Fibroblast of skin of right quadriceps (primary cell): ENCODE measurements at regions not wholly inside any gene's neighbourhood (a gene's known extent, or its start where the extent isn't known, plus 50 kb on each side); places are given as distances from the start of the nearest gene placed in this dataset.
A peak's percentile ranks its signal among the peaks of the same experiment; 100 is the strongest.

Experiments
- DNase-seq: peaks from one replicate; pipeline ENCODE4 v3.0.0-alpha.2; 2013

GRCh38 chr10:112000466-112000865 is 183.1 kb downstream of the GPAM start:
- no peak for DNase-seq

DNA sequence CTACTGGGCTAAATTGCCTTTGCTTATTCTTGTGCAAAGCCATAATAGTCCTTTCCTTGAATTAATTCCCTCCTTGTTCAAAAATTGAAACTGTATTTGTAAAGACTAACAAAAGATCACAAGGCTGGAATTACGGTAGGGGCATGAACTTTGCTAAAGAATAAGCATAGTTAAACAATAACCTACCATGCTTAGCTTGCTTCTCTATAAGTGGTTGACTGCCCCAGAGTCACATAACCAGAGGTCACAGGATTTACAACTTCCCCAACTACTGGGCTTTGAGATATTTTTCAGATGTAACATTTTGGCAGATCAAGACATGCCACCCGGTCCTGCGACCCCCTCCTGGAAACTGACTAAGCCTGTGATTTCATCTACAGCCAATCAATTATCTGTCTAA is 181.4 kb downstream of the GPAM start:
- DNase-seq: no peak

GRCh38 chr10:112004075-112004474 is 179.5 kb downstream of the GPAM start:
- no peak for DNase-seq

DNA sequence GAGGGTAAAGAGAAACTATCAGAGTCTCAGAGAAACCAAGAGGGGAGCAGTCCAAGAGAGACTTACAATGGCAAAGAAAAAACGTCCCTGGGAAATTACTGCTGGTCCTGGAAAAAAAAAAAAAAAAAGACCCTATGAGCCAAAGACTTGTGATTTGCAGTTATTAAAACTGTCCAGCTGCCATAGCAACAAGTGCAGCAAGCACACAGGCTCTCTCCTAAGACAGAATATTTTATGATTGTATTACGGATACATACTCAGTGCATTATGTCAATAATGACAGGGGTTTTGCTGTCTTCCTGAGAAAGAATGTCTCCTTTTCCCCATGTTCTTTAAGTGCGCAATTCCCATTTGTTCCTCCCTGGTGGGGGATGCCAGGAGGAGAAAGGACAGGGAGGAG is 178.5 kb downstream of the GPAM start:
- no peak for DNase-seq

DNA sequence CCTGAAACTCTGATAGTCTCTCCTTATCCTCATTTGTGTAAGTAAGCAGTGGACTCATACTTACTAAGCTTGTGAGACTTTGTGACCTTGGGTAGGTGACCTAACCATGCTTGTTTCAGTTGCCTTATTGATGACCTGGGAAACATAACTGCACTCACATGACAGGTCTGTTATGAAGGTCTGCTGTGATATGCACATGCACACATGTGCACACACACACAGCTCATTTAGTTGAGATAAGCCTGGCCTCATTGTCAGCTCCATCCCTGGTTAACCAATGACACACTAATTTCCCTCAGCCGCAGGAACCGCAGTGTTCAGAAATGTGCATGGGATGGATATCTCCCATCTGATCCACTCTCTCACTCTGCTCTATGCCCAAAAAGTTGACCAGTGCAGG is 177.2 kb downstream of the GPAM start:
- DNase-seq: no peak

DNA sequence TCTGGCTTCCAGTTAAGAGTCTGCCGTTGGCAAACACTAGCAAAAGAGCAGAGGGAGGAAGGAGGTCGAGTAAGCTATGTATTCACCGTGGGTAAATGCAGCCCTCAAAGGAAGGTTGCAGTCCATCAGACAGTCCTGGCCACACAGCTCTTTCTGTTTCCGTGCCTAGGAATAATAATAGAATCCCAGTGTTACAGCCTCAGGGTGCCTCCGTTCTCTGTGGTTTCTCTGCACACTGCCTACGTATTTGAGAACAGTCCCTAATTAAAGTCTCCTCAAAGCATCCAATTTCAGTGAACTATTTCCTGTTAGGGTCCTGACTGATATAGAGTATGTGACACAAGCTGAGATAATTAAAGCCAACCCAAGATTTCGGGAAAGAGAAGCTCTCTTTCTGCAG is 176.7 kb downstream of the GPAM start:
- no peak for DNase-seq

- no peak for DNase-seq
These were observed 161.4 kb downstream of the GPAM start for GRCh38 chr10:112022196-112022595.

GRCh38 chr10:112024079-112024478 is 159.5 kb downstream of the GPAM start:
- no peak for DNase-seq

DNA sequence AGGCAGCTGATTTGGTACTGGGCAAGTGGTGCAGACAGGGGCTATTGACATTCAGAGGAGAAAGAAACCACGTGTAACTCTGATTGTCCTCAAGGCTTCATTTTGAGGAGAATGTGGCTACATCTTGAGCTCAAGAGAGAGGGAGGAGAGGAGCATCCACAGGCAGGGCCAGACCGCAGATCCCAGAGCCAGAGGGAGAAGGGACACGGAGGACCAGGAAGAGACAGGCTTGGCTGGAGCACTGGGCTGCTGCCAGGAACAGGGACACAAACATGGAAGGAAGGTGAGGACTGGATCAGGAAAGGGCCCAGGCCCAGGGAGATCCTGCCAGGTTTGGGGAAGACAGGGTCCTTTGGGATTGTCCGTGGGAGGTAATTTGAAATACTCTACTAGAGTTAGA is 158.3 kb downstream of the GPAM start:
- no peak for DNase-seq

- no peak for DNase-seq
These were observed 157.1 kb downstream of the GPAM start for GRCh38 chr10:112026438-112026837.

DNA sequence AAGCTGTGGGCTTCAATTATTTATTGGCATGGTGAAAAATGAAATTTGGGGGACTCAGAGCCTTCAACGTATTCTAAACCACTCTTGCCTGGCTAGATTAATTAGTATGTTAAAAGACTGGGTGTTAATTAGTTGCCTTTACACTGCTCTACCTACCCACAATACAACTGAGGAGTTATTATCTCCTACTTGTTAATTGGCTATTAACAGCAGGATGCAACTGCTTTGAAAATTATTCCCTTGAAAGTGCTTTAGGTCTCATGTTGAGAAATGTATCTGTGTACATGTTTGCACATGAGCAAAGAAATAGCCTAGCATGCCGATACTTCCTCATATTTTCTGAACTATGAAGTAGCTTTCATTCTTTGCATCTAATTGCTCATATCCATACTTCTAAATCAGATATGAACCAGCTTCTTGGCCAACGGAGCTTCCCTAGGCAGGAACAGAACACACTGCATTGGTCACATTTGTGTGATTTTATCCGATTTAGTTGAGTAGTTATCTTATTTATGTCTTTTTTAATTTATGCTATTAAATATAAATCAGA is 155.8 kb downstream of the GPAM start:
- DNase-seq: no peak

DNA sequence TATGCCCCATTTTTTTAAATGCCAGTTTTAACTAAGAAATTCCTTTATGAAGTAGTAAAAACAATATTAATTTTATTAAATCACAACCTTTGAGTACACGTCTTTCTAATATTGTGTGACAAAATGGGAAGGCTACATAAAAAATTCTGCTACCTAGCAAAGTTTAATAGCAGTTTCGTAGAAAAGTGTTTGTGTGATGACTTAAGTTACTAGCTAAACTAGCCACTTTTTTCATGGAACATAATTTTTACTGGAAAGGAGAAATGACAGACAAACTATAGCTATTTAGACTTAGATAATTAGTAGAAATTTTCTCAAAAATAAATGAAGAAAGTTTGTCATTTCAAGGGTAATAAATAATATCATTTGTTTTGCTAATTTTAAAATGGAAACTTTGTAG is 153.1 kb downstream of the GPAM start:
- no peak for DNase-seq

- DNase-seq: no peak
These were observed 143.7 kb downstream of the GPAM start for GRCh38 chr10:112039823-112040222.

DNA sequence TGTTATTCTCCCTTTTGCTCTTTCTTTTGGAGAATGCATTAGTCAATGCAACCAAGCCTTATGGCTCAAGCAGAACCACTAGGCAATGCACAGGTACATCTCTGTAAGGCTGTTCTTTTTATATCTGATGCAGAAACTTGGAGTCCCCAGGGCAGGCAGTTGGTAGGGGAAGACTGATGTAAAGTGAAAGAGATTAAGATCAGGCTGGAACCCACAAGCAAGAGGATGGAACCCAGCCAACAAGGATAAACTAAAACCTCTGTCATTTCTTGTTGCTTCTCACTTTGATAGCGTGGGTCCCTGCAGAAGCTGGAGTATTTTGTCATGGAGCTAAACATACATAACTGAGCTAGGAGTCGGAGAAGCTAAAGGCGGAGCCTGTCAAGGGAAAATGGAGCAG is 142.9 kb downstream of the GPAM start:
- no peak for DNase-seq

DNA sequence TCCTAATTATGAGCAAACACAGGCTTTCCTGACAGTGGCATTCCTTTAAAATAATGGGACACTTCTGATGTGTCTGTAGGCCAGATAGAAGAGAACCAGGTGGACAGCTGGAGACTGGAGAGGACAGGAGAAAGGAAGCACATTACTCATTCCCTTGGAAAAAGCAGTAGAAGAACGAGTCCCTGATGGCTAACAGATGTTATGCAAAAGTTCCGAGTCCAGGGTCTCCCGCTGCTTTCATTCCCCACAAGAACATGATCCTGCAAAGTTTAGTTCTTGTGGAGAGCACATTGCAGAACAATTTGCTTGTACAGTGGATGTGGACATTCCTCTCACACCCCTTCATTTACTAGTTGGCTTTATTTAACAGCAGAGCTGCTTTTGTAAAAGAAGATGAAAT is 137.6 kb downstream of the GPAM start:
- DNase-seq: no peak

GRCh38 chr10:112047674-112048073 is 135.9 kb downstream of the GPAM start:
- no peak for DNase-seq

GRCh38 chr10:112052166-112052565 is 131.4 kb downstream of the GPAM start:
- DNase-seq: no peak

DNA sequence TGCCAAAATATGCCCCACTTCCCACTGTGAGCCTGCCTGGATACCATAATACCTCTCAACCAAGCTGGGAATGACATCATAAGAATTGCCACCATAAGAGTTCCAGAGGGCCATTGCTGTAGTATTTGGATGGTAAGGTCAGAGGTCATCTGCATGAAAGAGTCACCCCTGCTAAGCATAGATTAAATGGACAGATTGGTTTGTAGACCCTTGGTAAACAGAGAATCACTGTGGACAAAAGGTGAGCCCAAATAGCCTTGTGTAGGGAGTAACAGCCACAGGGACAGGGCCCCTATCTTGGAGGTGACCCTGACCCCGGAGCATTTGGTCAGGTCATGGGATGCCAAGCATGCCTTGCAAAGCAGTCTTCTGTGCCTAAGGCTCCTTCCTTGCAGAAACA is 129.7 kb downstream of the GPAM start:
- no peak for DNase-seq

DNA sequence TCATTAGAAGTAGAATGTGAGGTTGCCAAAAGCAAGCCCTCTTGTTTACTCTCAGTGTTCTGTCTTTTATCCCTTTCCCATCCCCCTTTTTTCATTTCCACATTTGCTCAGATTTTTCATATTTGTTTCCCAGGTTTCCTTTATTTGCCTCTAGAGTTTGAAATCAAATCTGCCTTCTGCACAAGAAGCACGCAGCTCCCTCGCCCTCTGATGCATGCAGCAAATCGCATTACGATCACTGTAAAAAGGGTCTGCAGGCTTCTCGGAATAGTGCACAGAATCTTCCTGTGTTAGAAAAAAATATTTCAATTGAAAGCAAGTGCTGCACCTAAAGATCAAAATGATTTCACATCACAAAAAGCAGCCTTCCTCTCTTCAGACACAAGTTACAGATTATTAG is 129.0 kb downstream of the GPAM start:
- DNase-seq: no peak

DNA sequence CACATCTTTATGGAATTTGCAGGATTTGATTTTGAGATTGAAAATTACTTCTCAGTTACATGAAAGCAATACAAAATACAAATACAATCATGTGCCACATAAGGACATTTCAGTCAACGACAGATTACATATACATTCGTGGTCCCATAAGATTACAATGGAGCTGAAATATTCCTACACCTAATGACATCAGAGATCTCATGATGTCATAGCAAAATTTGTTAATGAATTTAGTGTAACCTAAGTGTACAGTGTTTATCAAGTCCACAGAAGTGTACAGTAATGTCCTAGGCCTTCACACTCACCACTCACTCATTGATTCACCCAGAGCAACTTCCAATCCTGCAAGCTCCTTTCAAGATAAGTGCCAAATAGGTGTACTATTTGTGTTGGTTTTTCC is 126.5 kb downstream of the GPAM start:
- no peak for DNase-seq

GRCh38 chr10:112059220-112059619 is 124.3 kb downstream of the GPAM start:
- no peak for DNase-seq

DNA sequence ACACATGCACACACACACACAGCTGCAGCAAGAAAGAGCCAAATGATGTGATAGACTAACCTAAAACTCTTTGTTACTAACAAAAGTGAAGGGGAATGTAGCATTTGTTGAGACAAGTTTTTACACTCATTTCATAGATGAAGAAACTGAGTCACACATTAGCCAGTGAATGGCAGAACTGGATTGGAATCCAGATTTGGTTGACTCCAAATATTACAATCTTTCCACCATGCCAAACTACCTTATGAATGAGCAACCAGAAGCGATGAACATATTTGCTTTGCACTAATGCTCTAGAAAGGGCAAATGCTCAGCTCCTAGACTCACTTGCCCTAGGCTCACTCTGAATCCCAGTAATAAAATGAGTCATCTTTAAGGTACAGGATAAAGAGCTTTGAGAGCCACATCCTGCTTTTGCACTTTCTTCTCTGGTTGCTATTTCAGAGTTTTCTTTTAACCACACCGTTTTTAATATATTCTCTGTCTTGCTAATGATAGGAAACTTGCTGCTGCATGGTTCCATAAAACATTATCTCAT is 111.9 kb downstream of the GPAM start:
- no peak for DNase-seq

GRCh38 chr10:112078003-112078402 is 105.6 kb downstream of the GPAM start:
- no peak for DNase-seq

DNA sequence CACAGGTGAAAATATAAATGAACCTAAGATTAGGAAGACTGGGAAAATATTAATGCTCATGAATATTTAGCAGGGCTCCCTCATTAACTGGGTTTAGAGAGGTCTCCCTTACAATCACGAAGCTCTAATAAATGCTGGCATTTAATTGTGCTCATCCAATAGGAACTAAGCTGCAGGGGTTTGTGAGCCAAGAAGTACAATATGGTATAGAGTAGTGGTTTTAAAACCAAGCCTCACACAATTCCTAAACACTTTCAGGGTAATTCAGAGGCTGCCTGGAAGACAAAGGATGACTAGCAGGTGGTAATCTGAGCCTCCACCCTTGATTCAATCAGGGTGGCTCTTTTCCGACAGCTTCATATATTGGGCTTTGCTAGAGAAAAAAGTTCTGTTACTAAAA is 103.3 kb downstream of the GPAM start:
- no peak for DNase-seq

DNA sequence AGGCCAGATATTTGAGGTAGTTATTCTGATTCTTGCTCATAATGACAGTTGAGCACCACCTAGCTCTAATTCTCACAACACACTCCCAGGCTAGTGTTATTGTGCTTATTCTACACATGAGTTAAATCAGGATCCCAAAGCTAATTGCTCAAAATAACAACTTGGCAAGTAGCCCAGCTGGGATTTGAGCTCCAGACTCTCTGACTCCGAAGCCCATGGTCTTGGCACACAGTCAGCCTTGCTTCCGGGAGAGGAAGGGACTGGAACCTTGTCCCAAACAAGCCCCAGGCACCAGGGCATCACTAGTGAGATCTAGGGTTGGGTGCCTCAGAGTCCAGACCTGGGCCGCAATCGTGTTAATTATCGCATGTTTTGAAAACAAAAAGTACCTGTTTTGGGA is 101.4 kb downstream of the GPAM start:
- peak; percentile 14 for DNase-seq

- no peak for DNase-seq
These were observed 100.1 kb downstream of the GPAM start for GRCh38 chr10:112083472-112083871.
